H9 (cell line): ENCODE measurements at regions not wholly inside any gene's neighbourhood (a gene's known extent, or its start where the extent isn't known, plus 50 kb on each side); places are given as distances from the start of the nearest gene placed in this dataset.

Experiments
- DNase-seq: peaks from one replicate; pipeline ENCODE4 v3.0.0-alpha.2; 2017
- H2AFZ ChIP-seq: one replicate; pipeline ENCODE4 v1.6.1; 2013; ENCODE audit warnings: mild to moderate bottlenecking, low read length, control low read depth, moderate library complexity
- H2AK5ac ChIP-seq: 2 replicates; pipeline ENCODE4 v1.6.1; 2013; ENCODE audit warnings: low read length, control low read depth, mixed read lengths; ENCODE audit not compliant: insufficient read length
- H2BK120ac ChIP-seq: one replicate; pipeline ENCODE4 v1.6.1; 2013; ENCODE audit warnings: low read depth, mild to moderate bottlenecking, low read length, control low read depth, inconsistent platforms; ENCODE audit not compliant: poor library complexity, severe bottlenecking
- H2BK12ac ChIP-seq: 2 replicates; pipeline ENCODE4 v1.6.1; 2013; ENCODE audit warnings: low read length, control low read depth, mixed read lengths, low read depth; ENCODE audit not compliant: insufficient read length
- H2BK15ac ChIP-seq: 2 replicates; pipeline ENCODE4 v1.6.1; 2013; ENCODE audit warnings: low read depth, low read length, control low read depth
- H2BK20ac ChIP-seq: one replicate; pipeline ENCODE4 v1.6.1; 2013; ENCODE audit warnings: low read depth, mild to moderate bottlenecking, low read length, control low read depth, inconsistent platforms; ENCODE audit not compliant: poor library complexity, severe bottlenecking
- H2BK5ac ChIP-seq: 2 replicates; pipeline ENCODE4 v1.6.1; 2013; ENCODE audit warnings: low read length, control low read depth, mixed read lengths; ENCODE audit not compliant: insufficient read length
- H3K14ac ChIP-seq: 2 replicates; pipeline ENCODE4 v1.6.1; 2013; ENCODE audit warnings: low read length, control low read depth; ENCODE audit not compliant: insufficient read depth
- H3K18ac ChIP-seq: 2 replicates; pipeline ENCODE4 v1.6.1; 2013; ENCODE audit warnings: low read depth, mild to moderate bottlenecking, mixed read lengths, low read length, control low read depth; ENCODE audit not compliant: insufficient read length
- H3K23ac ChIP-seq: 2 replicates; pipeline ENCODE4 v1.6.1; 2013; ENCODE audit warnings: low read length, control low read depth, mixed read lengths, low read depth; ENCODE audit not compliant: insufficient read length
- H3K23me2 ChIP-seq: 2 replicates; pipeline ENCODE4 v1.6.1; 2013; ENCODE audit warnings: low read depth, mild to moderate bottlenecking, mixed read lengths, low read length, control low read depth; ENCODE audit not compliant: insufficient read length, poor library complexity, severe bottlenecking
- H3K27ac ChIP-seq: 2 replicates; pipeline ENCODE4 v1.5.1; 2013; ENCODE audit warnings: low read length, control low read depth, mixed read lengths, low read depth; ENCODE audit not compliant: insufficient read length
- H3K27me3 ChIP-seq: 2 replicates; pipeline ENCODE4 v1.6.1; 2013; ENCODE audit warnings: low read length, control low read depth, inconsistent platforms; ENCODE audit not compliant: insufficient read depth
- H3K4ac ChIP-seq: 2 replicates; pipeline ENCODE4 v1.6.1; 2013; ENCODE audit warnings: low read depth, mild to moderate bottlenecking, control low read depth, inconsistent platforms, low read length, moderate library complexity
- H3K4me1 ChIP-seq: 2 replicates; pipeline ENCODE4 v1.6.1; 2013; ENCODE audit warnings: low read length, control low read depth, inconsistent platforms; ENCODE audit not compliant: insufficient read depth
- H3K4me2 ChIP-seq: 2 replicates; pipeline ENCODE4 v1.6.1; 2013; ENCODE audit warnings: low read length, control low read depth, mixed read lengths; ENCODE audit not compliant: insufficient read length, insufficient read depth
- H3K56ac ChIP-seq: 2 replicates; pipeline ENCODE4 v1.6.1; 2013; ENCODE audit warnings: low read depth, mild to moderate bottlenecking, mixed read lengths, low read length, control low read depth; ENCODE audit not compliant: insufficient read length
- H3K79me1 ChIP-seq: 2 replicates; pipeline ENCODE4 v1.6.1; 2013; ENCODE audit warnings: low read depth, mild to moderate bottlenecking, moderate library complexity, low read length, control low read depth, inconsistent platforms; ENCODE audit not compliant: insufficient read depth, poor library complexity, severe bottlenecking
- H3K79me2 ChIP-seq: 2 replicates; pipeline ENCODE4 v1.6.1; 2013; ENCODE audit warnings: low read length, control low read depth, inconsistent platforms; ENCODE audit not compliant: insufficient read depth
- H3K9ac ChIP-seq: 2 replicates; pipeline ENCODE4 v1.6.1; 2013; ENCODE audit warnings: low read length, control low read depth, mixed read lengths; ENCODE audit not compliant: insufficient read length; ENCODE audit errors: extremely low read depth
- H3K9me3 ChIP-seq: one replicate; pipeline ENCODE4 v1.6.1; 2013; ENCODE audit warnings: low read depth, low read length, inconsistent platforms; ENCODE audit not compliant: control insufficient read depth
- H3T11ph ChIP-seq: one replicate; pipeline ENCODE4 v1.6.1; 2013; ENCODE audit warnings: mild to moderate bottlenecking, low read length, control low read depth, inconsistent platforms
- H4K20me1 ChIP-seq: one replicate; pipeline ENCODE4 v1.6.1; 2013; ENCODE audit not compliant: control insufficient read depth, insufficient read length, insufficient read depth
- H4K5ac ChIP-seq: 2 replicates; pipeline ENCODE4 v1.6.1; 2013; ENCODE audit warnings: low read depth, mild to moderate bottlenecking, mixed read lengths, low read length, control low read depth; ENCODE audit not compliant: insufficient read length
- H4K8ac ChIP-seq: replicated peaks from 2 replicates; pipeline ENCODE4 v1.6.1; 2013; ENCODE audit warnings: low read length, control low read depth, mixed read lengths, low read depth; ENCODE audit not compliant: insufficient read length
- H4K91ac ChIP-seq: 2 replicates; pipeline ENCODE4 v1.6.1; 2013; ENCODE audit warnings: low read depth, mild to moderate bottlenecking, moderate library complexity, mixed read lengths, low read length, control low read depth; ENCODE audit not compliant: insufficient read length
- H3K27ac Mint-ChIP-seq, 3 experiments: 2 replicates in 2 of 3; 3 replicates in 1 of 3; pipeline ENCODE4 v1.8.0; 2020 to 2021; ENCODE audit warnings: mixed read lengths in 3 of 3, mild to moderate bottlenecking in 1 of 3, moderate library complexity in 1 of 3
- H3K27me3 Mint-ChIP-seq: 2 replicates; pipeline ENCODE4 v1.8.0; 2021; ENCODE audit warnings: low read depth, mild to moderate bottlenecking, moderate library complexity, mixed read lengths
- H3K36me3 Mint-ChIP-seq, 3 experiments: 2 replicates in 2 of 3; 3 replicates in 1 of 3; pipeline ENCODE4 v1.8.0; 2020 to 2021; ENCODE audit warnings: low read depth in 3 of 3, mixed read lengths in 3 of 3; ENCODE audit not compliant: insufficient read depth in 1 of 3
- H3K4me1 Mint-ChIP-seq, 2 experiments: 2 replicates each; pipeline ENCODE4 v1.8.0; 2020; ENCODE audit warnings: mixed read lengths in 2 of 2
- H3K4me3 Mint-ChIP-seq, 2 experiments: 2 replicates in 1 of 2; 3 replicates in 1 of 2; pipeline ENCODE4 v1.8.0; 2020 to 2021; ENCODE audit warnings: mild to moderate bottlenecking in 2 of 2, mixed read lengths in 2 of 2, moderate library complexity in 1 of 2
- H3K9me3 Mint-ChIP-seq, 2 experiments: 2 replicates in 1 of 2; 3 replicates in 1 of 2; pipeline ENCODE4 v1.8.0; 2020; ENCODE audit warnings: mild to moderate bottlenecking in 2 of 2, mixed read lengths in 2 of 2, moderate library complexity in 1 of 2
- WGBS: extraction: QIAGEN DNeasy Blood & Tissue Kit; methylation state at CpG from one replicate; pipeline ENCODE4 v1.1.7; 2013; ENCODE audit warnings: missing lambda C conversion rate, low lambda C conversion rate, mixed read lengths; ENCODE audit not compliant: insufficient read length; ENCODE audit errors: extremely low coverage; 5-methylcytosine and 5-hydroxymethylcytosine counted together
- TF ChIP-seq, protein P1 (sequence below): fragments of 200-600 bp; sonication (generic); conservative IDR thresholded peaks from 3 replicates; pipeline ENCODE4 v1.8.0; 2021; ENCODE audit warnings: antibody characterized with exemption, mild to moderate bottlenecking

DNA sequence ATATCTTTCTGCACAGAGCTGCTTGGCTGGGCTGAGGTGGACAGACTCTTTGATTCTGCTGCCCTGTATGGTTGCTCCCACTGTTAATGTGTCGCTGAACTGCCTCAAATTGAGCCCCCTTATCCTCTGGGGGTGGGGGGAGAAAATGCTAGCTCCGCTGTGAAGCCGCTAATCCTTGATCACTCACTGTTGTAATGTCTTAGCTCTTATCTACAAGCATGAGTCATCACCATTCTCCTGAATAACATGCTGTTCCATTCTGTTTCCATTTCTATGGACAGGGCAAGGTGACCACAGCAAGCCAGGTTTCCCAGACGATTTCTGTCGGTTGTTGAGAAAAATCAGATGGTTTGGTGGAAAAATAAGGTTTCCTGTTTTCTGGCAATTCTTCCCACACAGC lies 218.4 kb upstream of the GGTLC1 start:
- DNase-seq = no peak
- Mint-ChIP-seq H3K27ac (no peak overlapping the region), H3K4me1 (peaks cover 27 to 41% of the 10 kb centered on the region in 2 experiments), H3K36me3 (peaks cover 0 to 8% (median 1%) of the 10 kb centered on the region in 3 experiments; a peak in 3 of 7 replicates), H3K27me3 (peaks cover 2% of the 10 kb centered on the region), H3K4me3 (no peak overlapping the region), H3K9me3 (peaks cover 9 to 15% of the 10 kb centered on the region in 2 experiments; a peak in 4 of 5 replicates)
- Histone ChIP-seq H2AK5ac (no peak overlapping the region), H3K18ac (no peak overlapping the region), H3T11ph (no peak overlapping the region), H3K56ac (no peak overlapping the region), H3K23me2 (no peaks in the 10 kb centered on the region), H3K27me3 (no peaks in the 10 kb centered on the region), H2BK15ac (no peak overlapping the region), H3K23ac (no peak overlapping the region), H2BK20ac (no peak overlapping the region), H4K20me1 (no peaks in the 10 kb centered on the region), H2BK5ac (no peak overlapping the region), H4K91ac (no peak overlapping the region), H3K4ac (no peak overlapping the region), H3K4me2 (no peak overlapping the region), H2BK120ac (no peak overlapping the region), H3K9ac (no peak overlapping the region), H4K8ac (no peak overlapping the region), H2AFZ (no peak overlapping the region), H3K4me1 (no peaks in the 10 kb centered on the region), H4K5ac (no peak overlapping the region), H2BK12ac (no peak overlapping the region), H3K79me1 (no peaks in the 10 kb centered on the region), H3K27ac (no peak overlapping the region), H3K9me3 (no peaks in the 10 kb centered on the region), H3K14ac (no peak overlapping the region), H3K79me2 (no peaks in the 10 kb centered on the region)
- no CpG with 5 or more reads among the region's 5 CpGs for WGBS
- TF ChIP-seq, protein P1, sequence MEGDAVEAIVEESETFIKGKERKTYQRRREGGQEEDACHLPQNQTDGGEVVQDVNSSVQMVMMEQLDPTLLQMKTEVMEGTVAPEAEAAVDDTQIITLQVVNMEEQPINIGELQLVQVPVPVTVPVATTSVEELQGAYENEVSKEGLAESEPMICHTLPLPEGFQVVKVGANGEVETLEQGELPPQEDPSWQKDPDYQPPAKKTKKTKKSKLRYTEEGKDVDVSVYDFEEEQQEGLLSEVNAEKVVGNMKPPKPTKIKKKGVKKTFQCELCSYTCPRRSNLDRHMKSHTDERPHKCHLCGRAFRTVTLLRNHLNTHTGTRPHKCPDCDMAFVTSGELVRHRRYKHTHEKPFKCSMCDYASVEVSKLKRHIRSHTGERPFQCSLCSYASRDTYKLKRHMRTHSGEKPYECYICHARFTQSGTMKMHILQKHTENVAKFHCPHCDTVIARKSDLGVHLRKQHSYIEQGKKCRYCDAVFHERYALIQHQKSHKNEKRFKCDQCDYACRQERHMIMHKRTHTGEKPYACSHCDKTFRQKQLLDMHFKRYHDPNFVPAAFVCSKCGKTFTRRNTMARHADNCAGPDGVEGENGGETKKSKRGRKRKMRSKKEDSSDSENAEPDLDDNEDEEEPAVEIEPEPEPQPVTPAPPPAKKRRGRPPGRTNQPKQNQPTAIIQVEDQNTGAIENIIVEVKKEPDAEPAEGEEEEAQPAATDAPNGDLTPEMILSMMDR = no peak
